A549 (cell line): ENCODE measurements at regions not wholly inside any gene's neighbourhood (a gene's known extent, or its start where the extent isn't known, plus 50 kb on each side); places are given as distances from the start of the nearest gene placed in this dataset.

Experiments used
- EP300 ChIP-seq, 2 experiments: fragments of >200 bp; sonication (Bioruptor Twin); formaldehyde crosslinking; IDR thresholded peaks; 2 replicates in 1 of 2; 3 replicates in 1 of 2; pipeline ENCODE4 v1.6.1; 2016 to 2017
- HOXA7 ChIP-seq: fragments of 250-450 bp; sonication (Bioruptor Pico); IDR thresholded peaks from 2 replicates; pipeline ENCODE4 v1.5.0; 2020; ENCODE audit warnings: mild to moderate bottlenecking, moderate library complexity
- JUN ChIP-seq, 2 experiments: fragments of >200 bp; sonication (Bioruptor Twin); formaldehyde crosslinking; IDR thresholded peaks; 2 replicates in 1 of 2; 3 replicates in 1 of 2; pipeline ENCODE4 v1.6.1; 2016 to 2017
- NR3C1 ChIP-seq: fragments of >200 bp; sonication (Bioruptor Twin); formaldehyde crosslinking; IDR thresholded peaks from 3 replicates; pipeline ENCODE4 v1.6.1; 2017
- PHF8 ChIP-seq: fragments of 200-600 bp; sonication (generic); IDR thresholded peaks from 2 replicates; pipeline ENCODE4 v1.6.1; 2016; ENCODE audit warnings: low read depth, mild to moderate bottlenecking, antibody characterized with exemption, moderate library complexity, borderline replicate concordance
- POLR2AphosphoS2 ChIP-seq: conservative IDR thresholded peaks from 2 replicates; pipeline ENCODE4 v1.6.1; 2012; ENCODE audit warnings: low read length, improper control_type of control experiment, inconsistent platforms
- RNF2 ChIP-seq: fragments of 200-600 bp; sonication (generic); IDR thresholded peaks from 2 replicates; pipeline ENCODE4 v1.6.1; 2016; ENCODE audit warnings: low read depth, mild to moderate bottlenecking, antibody characterized with exemption, moderate library complexity, borderline replicate concordance
- TF ChIP-seq, protein P1 (sequence below): fragments of >200 bp; sonication (Bioruptor Twin); formaldehyde crosslinking; IDR thresholded peaks from 3 replicates; pipeline ENCODE4 v1.5.1; 2016
- TF ChIP-seq, protein P2 (sequence below): fragments of 200-600 bp; sonication (generic); IDR thresholded peaks from 2 replicates; pipeline ENCODE4 v1.6.1; 2016; ENCODE audit warnings: antibody characterized with exemption, mild to moderate bottlenecking, moderate library complexity
- TF ChIP-seq, protein P3 (sequence below): IDR thresholded peaks from 2 replicates; pipeline ENCODE4 v1.6.1; 2012
- TF ChIP-seq, protein P4 (sequence below): fragments of 250-450 bp; sonication (Bioruptor Pico); IDR thresholded peaks from 2 replicates; pipeline ENCODE4 v1.5.0; 2021; ENCODE audit warnings: mild to moderate bottlenecking, moderate library complexity, borderline replicate concordance

DNA sequence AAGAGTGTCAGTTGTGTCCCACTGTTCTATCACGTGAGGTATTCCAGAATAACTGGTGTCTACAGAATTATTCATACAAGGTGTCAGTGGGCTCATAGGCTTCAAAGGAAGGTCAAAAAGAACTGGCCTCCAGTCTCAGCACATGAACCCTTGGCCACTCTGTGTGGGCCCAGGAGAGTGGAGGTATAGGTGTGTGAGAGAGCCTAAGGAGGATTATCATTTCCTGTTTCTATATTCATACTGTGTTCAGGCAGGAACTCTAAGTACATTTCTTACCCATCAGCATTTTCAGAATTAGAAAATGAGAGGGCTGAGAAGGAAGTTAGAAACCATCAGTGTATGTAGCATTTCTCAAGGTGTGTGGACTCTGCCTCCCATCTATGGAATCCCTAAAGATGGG, 87.0 kb downstream of the BTG1 start:
- TF ChIP-seq HOXA7 (CRISPR knock-in tag) (no peak), RNF2 (no peak), POLR2AphosphoS2 (no peak), JUN (IDR thresholded peaks at IDR 0.05) (no peak), PHF8 (no peak), EP300 (IDR thresholded peaks at IDR 0.05) (no peak), NR3C1 (no peak)
- TF ChIP-seq, protein P1, sequence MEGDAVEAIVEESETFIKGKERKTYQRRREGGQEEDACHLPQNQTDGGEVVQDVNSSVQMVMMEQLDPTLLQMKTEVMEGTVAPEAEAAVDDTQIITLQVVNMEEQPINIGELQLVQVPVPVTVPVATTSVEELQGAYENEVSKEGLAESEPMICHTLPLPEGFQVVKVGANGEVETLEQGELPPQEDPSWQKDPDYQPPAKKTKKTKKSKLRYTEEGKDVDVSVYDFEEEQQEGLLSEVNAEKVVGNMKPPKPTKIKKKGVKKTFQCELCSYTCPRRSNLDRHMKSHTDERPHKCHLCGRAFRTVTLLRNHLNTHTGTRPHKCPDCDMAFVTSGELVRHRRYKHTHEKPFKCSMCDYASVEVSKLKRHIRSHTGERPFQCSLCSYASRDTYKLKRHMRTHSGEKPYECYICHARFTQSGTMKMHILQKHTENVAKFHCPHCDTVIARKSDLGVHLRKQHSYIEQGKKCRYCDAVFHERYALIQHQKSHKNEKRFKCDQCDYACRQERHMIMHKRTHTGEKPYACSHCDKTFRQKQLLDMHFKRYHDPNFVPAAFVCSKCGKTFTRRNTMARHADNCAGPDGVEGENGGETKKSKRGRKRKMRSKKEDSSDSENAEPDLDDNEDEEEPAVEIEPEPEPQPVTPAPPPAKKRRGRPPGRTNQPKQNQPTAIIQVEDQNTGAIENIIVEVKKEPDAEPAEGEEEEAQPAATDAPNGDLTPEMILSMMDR = no peak
- TF ChIP-seq, protein P2, sequence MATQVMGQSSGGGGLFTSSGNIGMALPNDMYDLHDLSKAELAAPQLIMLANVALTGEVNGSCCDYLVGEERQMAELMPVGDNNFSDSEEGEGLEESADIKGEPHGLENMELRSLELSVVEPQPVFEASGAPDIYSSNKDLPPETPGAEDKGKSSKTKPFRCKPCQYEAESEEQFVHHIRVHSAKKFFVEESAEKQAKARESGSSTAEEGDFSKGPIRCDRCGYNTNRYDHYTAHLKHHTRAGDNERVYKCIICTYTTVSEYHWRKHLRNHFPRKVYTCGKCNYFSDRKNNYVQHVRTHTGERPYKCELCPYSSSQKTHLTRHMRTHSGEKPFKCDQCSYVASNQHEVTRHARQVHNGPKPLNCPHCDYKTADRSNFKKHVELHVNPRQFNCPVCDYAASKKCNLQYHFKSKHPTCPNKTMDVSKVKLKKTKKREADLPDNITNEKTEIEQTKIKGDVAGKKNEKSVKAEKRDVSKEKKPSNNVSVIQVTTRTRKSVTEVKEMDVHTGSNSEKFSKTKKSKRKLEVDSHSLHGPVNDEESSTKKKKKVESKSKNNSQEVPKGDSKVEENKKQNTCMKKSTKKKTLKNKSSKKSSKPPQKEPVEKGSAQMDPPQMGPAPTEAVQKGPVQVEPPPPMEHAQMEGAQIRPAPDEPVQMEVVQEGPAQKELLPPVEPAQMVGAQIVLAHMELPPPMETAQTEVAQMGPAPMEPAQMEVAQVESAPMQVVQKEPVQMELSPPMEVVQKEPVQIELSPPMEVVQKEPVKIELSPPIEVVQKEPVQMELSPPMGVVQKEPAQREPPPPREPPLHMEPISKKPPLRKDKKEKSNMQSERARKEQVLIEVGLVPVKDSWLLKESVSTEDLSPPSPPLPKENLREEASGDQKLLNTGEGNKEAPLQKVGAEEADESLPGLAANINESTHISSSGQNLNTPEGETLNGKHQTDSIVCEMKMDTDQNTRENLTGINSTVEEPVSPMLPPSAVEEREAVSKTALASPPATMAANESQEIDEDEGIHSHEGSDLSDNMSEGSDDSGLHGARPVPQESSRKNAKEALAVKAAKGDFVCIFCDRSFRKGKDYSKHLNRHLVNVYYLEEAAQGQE = no peak
- TF ChIP-seq, protein P3, sequence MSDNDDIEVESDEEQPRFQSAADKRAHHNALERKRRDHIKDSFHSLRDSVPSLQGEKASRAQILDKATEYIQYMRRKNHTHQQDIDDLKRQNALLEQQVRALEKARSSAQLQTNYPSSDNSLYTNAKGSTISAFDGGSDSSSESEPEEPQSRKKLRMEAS = no peak
- TF ChIP-seq, protein P4, sequence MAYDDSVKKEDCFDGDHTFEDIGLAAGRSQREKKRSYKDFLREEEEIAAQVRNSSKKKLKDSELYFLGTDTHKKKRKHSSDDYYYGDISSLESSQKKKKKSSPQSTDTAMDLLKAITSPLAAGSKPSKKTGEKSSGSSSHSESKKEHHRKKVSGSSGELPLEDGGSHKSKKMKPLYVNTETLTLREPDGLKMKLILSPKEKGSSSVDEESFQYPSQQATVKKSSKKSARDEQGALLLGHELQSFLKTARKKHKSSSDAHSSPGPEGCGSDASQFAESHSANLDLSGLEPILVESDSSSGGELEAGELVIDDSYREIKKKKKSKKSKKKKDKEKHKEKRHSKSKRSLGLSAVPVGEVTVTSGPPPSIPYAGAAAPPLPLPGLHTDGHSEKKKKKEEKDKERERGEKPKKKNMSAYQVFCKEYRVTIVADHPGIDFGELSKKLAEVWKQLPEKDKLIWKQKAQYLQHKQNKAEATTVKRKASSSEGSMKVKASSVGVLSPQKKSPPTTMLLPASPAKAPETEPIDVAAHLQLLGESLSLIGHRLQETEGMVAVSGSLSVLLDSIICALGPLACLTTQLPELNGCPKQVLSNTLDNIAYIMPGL = no peak
